CD8-positive, alpha-beta memory T cell (primary cell): ENCODE measurements at regions not wholly inside any gene's neighbourhood (a gene's known extent, or its start where the extent isn't known, plus 50 kb on each side); places are given as distances from the start of the nearest gene placed in this dataset.
"Not testable (repeated sequence)": the region's sequence is repeated elsewhere in the genome, so short reads cannot be mapped to it uniquely, and the experiment has no call there.

Experiments used
- CTCF ChIA-PET: fragments of 350-600 bp; sonication (Branson Sonifier 250); formaldehyde crosslinking; loops from one replicate; lab custom pipeline; 2021; ENCODE audit warnings: antibody characterized with exemption; lab: Charles Lee
- POLR2A ChIA-PET: fragments of 350-600 bp; sonication (Branson Sonifier 250); formaldehyde crosslinking; loops from one replicate; lab custom pipeline; 2021; ENCODE audit warnings: antibody characterized with exemption; lab: Charles Lee
- DNase-seq, 5 donors: peaks; one replicate each; pipeline versions ENCODE4 v3.0.0 to v3.0.0-alpha.2; 2020 to 2022; ENCODE audit warnings: mixed read lengths in 1 of 5
- H3K27ac ChIP-seq: one replicate; pipeline ENCODE4 v1.7.0; 2013; ENCODE audit warnings: low read depth, mild to moderate bottlenecking, low read length, moderate library complexity
- H3K27me3 ChIP-seq: 2 replicates; pipeline ENCODE4 v1.7.0; 2013; ENCODE audit warnings: low read length, mild to moderate bottlenecking; ENCODE audit not compliant: insufficient read depth, poor library complexity, severe bottlenecking
- H3K36me3 ChIP-seq: 2 replicates; pipeline ENCODE4 v1.7.0; 2013; ENCODE audit warnings: mild to moderate bottlenecking, low read length, moderate library complexity; ENCODE audit not compliant: insufficient read depth
- H3K4me1 ChIP-seq: 2 replicates; pipeline ENCODE4 v1.7.0; 2013; ENCODE audit warnings: mild to moderate bottlenecking, low read length, moderate library complexity; ENCODE audit not compliant: insufficient read depth
- H3K4me3 ChIP-seq: 2 replicates; pipeline ENCODE4 v1.7.0; 2013; ENCODE audit warnings: mild to moderate bottlenecking, low read length
- H3K9me3 ChIP-seq: 2 replicates; pipeline ENCODE4 v1.7.0; 2013; ENCODE audit warnings: mild to moderate bottlenecking, low read length
- H3K27ac Mint-ChIP-seq, 8 donors: one replicate each; pipeline ENCODE4 v1.8.0; 2020 to 2021; ENCODE audit warnings: mixed read lengths in 8 of 8, mild to moderate bottlenecking in 6 of 8, inconsistent platforms in 3 of 8, moderate library complexity in 3 of 8
- H3K27me3 Mint-ChIP-seq, 2 donors: one replicate each; pipeline ENCODE4 v1.8.0; 2020 to 2021; ENCODE audit warnings: mixed read lengths in 2 of 2, mild to moderate bottlenecking in 1 of 2, moderate library complexity in 1 of 2
- H3K36me3 Mint-ChIP-seq, 3 donors: one replicate each; pipeline ENCODE4 v1.8.0; 2020 to 2021; ENCODE audit warnings: mixed read lengths in 3 of 3, inconsistent platforms in 1 of 3, mild to moderate bottlenecking in 1 of 3
- H3K4me1 Mint-ChIP-seq, 3 donors: one replicate each; pipeline ENCODE4 v1.8.0; 2020 to 2021; ENCODE audit warnings: mixed read lengths in 3 of 3, inconsistent platforms in 1 of 3, mild to moderate bottlenecking in 1 of 3
- H3K4me3 Mint-ChIP-seq, 7 donors: one replicate each; pipeline ENCODE4 v1.8.0; 2020 to 2021; ENCODE audit warnings: mixed read lengths in 7 of 7, mild to moderate bottlenecking in 6 of 7, moderate library complexity in 4 of 7, inconsistent platforms in 2 of 7
- H3K9me3 Mint-ChIP-seq, 5 donors: one replicate each; pipeline ENCODE4 v1.8.0; 2020 to 2022; ENCODE audit warnings: mixed read lengths in 5 of 5, mild to moderate bottlenecking in 3 of 5, moderate library complexity in 2 of 5, inconsistent platforms in 1 of 5

GRCh38 chr2:198525211-198525969 is 721.0 kb downstream of the PLCL1 start:
- CTCF ChIA-PET: no interaction called here
- no peaks in the 10 kb centered on the region for H3K9me3 ChIP-seq
- no peaks in the 10 kb centered on the region for H3K36me3 Mint-ChIP-seq
- peaks cover 0 to 2% of the 10 kb centered on the region in 2 donors for H3K27me3 Mint-ChIP-seq
- no peak overlapping the region for H3K27ac Mint-ChIP-seq
- H3K4me3 ChIP-seq: no peak overlapping the region
- no peak overlapping the region for H3K27ac ChIP-seq
- H3K4me3 Mint-ChIP-seq: no peak overlapping the region
- POLR2A ChIA-PET: no interaction called here
- no peaks in the 10 kb centered on the region for H3K27me3 ChIP-seq
- no peaks in the 10 kb centered on the region for H3K4me1 ChIP-seq
- H3K4me1 Mint-ChIP-seq: no peaks in the 10 kb centered on the region
- H3K36me3 ChIP-seq: no peaks in the 10 kb centered on the region
- no peak for DNase-seq
- H3K9me3 Mint-ChIP-seq: no peaks in the 10 kb centered on the region

DNA sequence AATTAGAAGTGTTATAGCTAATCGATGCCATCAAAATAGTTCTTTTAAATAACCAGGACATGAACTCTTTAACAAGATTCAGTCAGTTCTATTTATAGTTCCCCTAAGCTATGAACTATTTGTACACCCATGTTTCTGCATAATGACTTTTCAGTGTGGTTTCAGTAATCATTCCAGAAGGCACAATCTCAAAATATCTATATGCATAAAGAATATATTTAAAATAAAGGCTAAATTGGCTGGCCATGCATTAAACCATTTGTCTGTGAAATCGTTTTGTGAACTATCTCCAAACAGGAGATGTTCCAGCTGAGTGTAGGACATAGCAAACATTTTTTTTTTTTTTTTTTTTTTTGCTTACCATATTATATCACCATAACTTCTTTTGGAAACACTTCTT is 719.3 kb downstream of the PLCL1 start:
- no peak overlapping the region for H3K27ac ChIP-seq
- Mint-ChIP-seq H3K36me3 (no peaks in the 10 kb centered on the region), H3K27ac (no peak overlapping the region), H3K9me3 (no peaks in the 10 kb centered on the region), H3K27me3 (peaks cover 0 to 2% of the 10 kb centered on the region in 2 donors), H3K4me3 (no peak overlapping the region), H3K4me1 (no peaks in the 10 kb centered on the region)
- no peaks in the 10 kb centered on the region for H3K9me3 ChIP-seq
- DNase-seq: no peak
- no peaks in the 10 kb centered on the region for H3K36me3 ChIP-seq
- H3K4me3 ChIP-seq: no peak overlapping the region
- CTCF ChIA-PET: no interaction called here
- no peaks in the 10 kb centered on the region for H3K4me1 ChIP-seq
- POLR2A ChIA-PET: no interaction called here
- H3K27me3 ChIP-seq: no peaks in the 10 kb centered on the region

DNA sequence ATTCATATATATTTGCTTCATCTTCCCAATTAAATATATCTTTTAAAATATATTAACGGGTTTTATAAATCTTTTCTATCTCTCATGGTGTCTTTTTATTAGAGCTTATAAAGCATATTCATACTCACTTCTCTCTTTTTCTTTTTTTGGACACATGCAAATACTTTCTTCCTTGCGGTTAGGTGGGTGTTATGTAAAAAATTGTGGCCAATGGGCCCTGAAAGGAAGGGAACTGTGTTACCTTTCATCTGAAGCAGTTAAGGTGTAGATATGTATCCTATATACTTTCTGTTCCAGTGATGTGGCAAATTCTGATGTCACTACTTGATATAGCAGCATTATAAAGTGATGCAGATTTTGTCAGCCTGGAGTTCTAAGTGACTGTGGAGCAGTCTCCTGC is 714.5 kb downstream of the PLCL1 start:
- Mint-ChIP-seq H3K4me1 (no peaks in the 10 kb centered on the region), H3K27me3 (no peaks in the 10 kb centered on the region), H3K4me3 (no peak overlapping the region), H3K9me3 (peaks cover 0 to 3% (median 0%) of the 10 kb centered on the region in 5 donors), H3K36me3 (no peaks in the 10 kb centered on the region), H3K27ac (no peak overlapping the region)
- no peaks in the 10 kb centered on the region for H3K4me1 ChIP-seq
- no peak overlapping the region for H3K27ac ChIP-seq
- CTCF ChIA-PET: no interaction called here
- H3K27me3 ChIP-seq: no peaks in the 10 kb centered on the region
- POLR2A ChIA-PET: no interaction called here
- H3K4me3 ChIP-seq: no peak overlapping the region
- no peak for DNase-seq
- no peaks in the 10 kb centered on the region for H3K36me3 ChIP-seq
- no peaks in the 10 kb centered on the region for H3K9me3 ChIP-seq

GRCh38 chr2:198517976-198518375 is 713.6 kb downstream of the PLCL1 start:
- Mint-ChIP-seq H3K4me1 (no peaks in the 10 kb centered on the region), H3K27me3 (no peaks in the 10 kb centered on the region), H3K36me3 (no peaks in the 10 kb centered on the region), H3K4me3 (no peak overlapping the region), H3K27ac (no peak overlapping the region), H3K9me3 (peaks cover 0 to 3% (median 0%) of the 10 kb centered on the region in 5 donors)
- ChIA-PET CTCF (no interaction called here), POLR2A (no interaction called here)
- Histone ChIP-seq H3K27ac (no peak overlapping the region), H3K27me3 (no peaks in the 10 kb centered on the region), H3K9me3 (no peaks in the 10 kb centered on the region), H3K4me1 (no peaks in the 10 kb centered on the region), H3K4me3 (no peak overlapping the region), H3K36me3 (no peaks in the 10 kb centered on the region)
- DNase-seq: no peak

- H3K27ac ChIP-seq, CTCF ChIA-PET, H3K4me1 ChIP-seq, H3K27me3 Mint-ChIP-seq, H3K27me3 ChIP-seq, H3K4me1 Mint-ChIP-seq, H3K9me3 ChIP-seq, H3K4me3 ChIP-seq, POLR2A ChIA-PET, H3K36me3 Mint-ChIP-seq, H3K4me3 Mint-ChIP-seq, DNase-seq, H3K27ac Mint-ChIP-seq, H3K36me3 ChIP-seq: not testable (repeated sequence)
- H3K9me3 Mint-ChIP-seq: peaks cover 0 to 10% (median 0%) of the 10 kb centered on the region in 5 donors
These were observed 704.2 kb downstream of the PLCL1 start for GRCh38 chr2:198508610-198509009.

GRCh38 chr2:198499539-198499938 is 695.1 kb downstream of the PLCL1 start:
- Mint-ChIP-seq H3K9me3 (peaks cover 0 to 2% (median 0%) of the 10 kb centered on the region in 5 donors), H3K4me1 (no peaks in the 10 kb centered on the region), H3K27ac (no peak overlapping the region), H3K27me3 (no peaks in the 10 kb centered on the region), H3K36me3 (no peaks in the 10 kb centered on the region), H3K4me3 (no peak overlapping the region)
- ChIA-PET POLR2A (no interaction called here), CTCF (no interaction called here)
- no peak for DNase-seq
- H3K4me3 ChIP-seq: no peak overlapping the region
- no peaks in the 10 kb centered on the region for H3K9me3 ChIP-seq
- H3K4me1 ChIP-seq: no peaks in the 10 kb centered on the region
- no peaks in the 10 kb centered on the region for H3K27me3 ChIP-seq
- no peak overlapping the region for H3K27ac ChIP-seq
- H3K36me3 ChIP-seq: no peaks in the 10 kb centered on the region

DNA sequence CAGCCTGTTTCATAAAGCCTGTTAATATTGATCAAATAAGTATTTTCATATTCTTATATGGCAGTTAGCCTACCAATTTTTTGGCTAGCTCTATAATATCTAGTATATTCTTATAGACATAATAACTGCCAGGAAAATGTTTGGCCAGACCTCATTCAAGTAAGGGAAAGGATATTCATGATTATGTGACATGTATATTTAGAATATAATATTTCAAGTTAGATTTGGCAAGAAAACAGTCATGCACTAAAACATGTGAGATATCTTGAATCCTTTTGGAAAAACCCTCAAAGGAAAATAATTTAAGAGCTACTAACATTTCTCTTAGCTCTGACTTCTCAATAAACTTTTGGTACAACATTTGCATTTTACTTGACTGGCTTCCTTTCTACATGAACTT is 694.1 kb downstream of the PLCL1 start:
- Histone ChIP-seq H3K36me3 (no peaks in the 10 kb centered on the region), H3K27me3 (no peaks in the 10 kb centered on the region), H3K4me3 (no peak overlapping the region), H3K4me1 (no peaks in the 10 kb centered on the region), H3K27ac (no peak overlapping the region), H3K9me3 (no peaks in the 10 kb centered on the region)
- Mint-ChIP-seq H3K4me3 (no peak overlapping the region), H3K9me3 (peaks cover 0 to 2% (median 0%) of the 10 kb centered on the region in 5 donors), H3K27me3 (no peaks in the 10 kb centered on the region), H3K27ac (no peak overlapping the region), H3K4me1 (no peaks in the 10 kb centered on the region), H3K36me3 (no peaks in the 10 kb centered on the region)
- POLR2A ChIA-PET: no interaction called here
- DNase-seq: no peak
- CTCF ChIA-PET: no interaction called here

GRCh38 chr2:198498048-198498447 is 693.7 kb downstream of the PLCL1 start:
- Mint-ChIP-seq H3K4me1 (no peaks in the 10 kb centered on the region), H3K4me3 (no peak overlapping the region), H3K27ac (no peak overlapping the region), H3K36me3 (no peaks in the 10 kb centered on the region), H3K9me3 (no peaks in the 10 kb centered on the region), H3K27me3 (no peaks in the 10 kb centered on the region)
- H3K4me3 ChIP-seq: no peak overlapping the region
- no peaks in the 10 kb centered on the region for H3K4me1 ChIP-seq
- H3K9me3 ChIP-seq: no peaks in the 10 kb centered on the region
- ChIA-PET CTCF (no interaction called here), POLR2A (no interaction called here)
- no peak overlapping the region for H3K27ac ChIP-seq
- no peaks in the 10 kb centered on the region for H3K36me3 ChIP-seq
- no peaks in the 10 kb centered on the region for H3K27me3 ChIP-seq
- DNase-seq: no peak
